GM21381 (cell line): ENCODE measurements at regions not wholly inside any gene's neighbourhood (a gene's known extent, or its start where the extent isn't known, plus 50 kb on each side); places are given as distances from the start of the nearest gene placed in this dataset.
A peak's percentile ranks its signal among the peaks of the same experiment; 100 is the strongest.
"Not testable (repeated sequence)": the region's sequence is repeated elsewhere in the genome, so short reads cannot be mapped to it uniquely, and the experiment has no call there.

Source experiments
- ATAC-seq: cut with Tn5 transposase; IDR thresholded peaks from one replicate; pipeline ENCODE4 v1.9.1; 2021; ENCODE audit warnings: mild to moderate bottlenecking, moderate library complexity; ENCODE audit not compliant: unreplicated experiment

- ATAC-seq = no peak
Observed at GRCh38 chr22:34804091-34804490, 261.9 kb upstream of the ISX start.

DNA sequence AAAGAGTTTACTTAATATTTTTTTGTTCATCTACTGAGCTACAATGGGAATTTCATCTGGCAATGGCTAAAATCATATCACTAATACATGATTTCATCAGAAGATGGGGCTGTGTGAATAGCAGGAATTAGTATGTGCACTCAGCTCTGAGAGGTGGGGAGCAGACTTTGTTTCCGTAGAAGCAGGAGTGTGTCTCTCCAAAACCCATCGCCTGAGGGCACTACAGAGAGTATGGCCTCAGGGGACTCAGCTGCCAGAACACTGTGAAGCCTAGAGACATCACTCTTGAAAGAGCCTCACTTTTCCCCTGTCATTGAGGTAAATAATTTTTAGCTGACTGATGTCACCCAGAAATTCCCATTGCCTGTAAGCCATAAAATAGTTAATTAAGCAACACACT is 261.4 kb upstream of the ISX start:
- no peak for ATAC-seq

DNA sequence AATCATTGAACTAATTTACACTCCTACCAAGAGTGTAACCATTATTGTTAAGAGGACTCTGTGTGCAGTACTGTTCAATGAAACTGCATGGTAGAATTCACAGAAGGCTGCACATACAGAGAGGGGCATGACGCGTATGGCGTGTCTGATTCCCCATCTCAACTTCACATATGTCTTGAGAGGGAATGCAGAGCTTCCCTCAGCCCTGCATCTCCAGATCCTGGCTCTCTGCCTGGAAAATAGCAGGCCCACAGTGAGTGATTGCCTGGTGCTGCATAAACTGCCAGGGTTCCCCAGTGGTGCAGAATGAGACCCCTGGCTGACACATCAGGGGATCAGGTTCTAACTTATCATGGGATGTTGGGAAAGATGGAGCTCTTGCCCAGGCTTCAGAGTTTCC is 260.2 kb upstream of the ISX start:
- ATAC-seq = no peak

- no peak for ATAC-seq
Observed at GRCh38 chr22:34808618-34809017, 257.3 kb upstream of the ISX start.

DNA sequence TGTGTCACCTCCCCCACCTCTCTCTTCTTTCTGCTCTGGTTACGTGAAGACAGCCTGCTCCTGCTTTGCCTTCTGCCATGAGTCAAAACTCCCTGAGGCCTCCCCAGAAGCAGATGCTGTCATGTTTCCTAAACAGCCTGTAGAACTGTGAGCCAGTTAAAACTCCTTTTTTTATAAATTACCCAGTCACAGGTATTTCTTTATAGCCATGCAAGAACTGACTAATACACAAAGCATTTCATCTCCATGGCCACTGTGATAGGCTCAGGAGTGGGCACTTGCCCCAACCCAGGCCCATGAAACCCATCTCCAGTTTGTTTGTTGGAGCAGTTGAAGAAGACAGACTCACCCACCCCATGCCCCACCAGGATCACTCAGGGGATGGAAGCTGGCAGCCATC is 253.3 kb upstream of the ISX start:
- no peak for ATAC-seq

DNA sequence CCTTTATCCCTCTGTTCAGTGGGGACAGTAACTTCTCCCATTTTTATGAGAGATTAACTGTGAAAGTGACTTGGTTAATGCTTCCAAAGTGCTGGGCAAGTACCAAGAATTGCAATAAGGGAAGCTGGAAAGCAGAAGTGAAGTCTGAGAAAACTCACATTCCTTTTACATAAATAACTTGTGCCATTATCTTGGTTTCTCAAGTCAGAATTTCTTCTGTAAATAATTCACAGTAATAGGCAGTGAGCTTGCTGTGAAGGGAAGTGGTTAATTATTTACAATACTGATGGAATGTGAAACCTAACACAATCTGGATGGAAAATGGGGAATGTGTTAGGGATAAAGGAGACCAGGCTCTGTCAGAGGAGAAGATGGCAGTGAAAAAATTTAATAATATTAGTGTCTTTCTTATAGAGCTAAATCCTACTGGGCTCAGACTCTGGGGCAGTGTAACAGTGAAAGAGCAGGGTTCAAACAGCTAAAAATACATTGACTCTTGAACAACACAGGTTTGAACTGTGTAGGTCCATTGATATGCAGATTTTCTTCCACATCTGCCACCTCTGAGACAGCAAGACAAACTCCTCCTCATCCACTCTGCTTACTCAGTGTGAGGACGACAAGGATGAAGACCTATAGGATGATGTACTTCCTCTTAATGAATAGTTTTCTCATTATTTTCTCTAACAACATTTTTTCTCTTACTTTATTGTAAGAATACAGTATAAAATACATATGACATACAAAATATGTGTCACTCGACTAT is 251.5 kb upstream of the ISX start:
- ATAC-seq = no peak

GRCh38 chr22:34829485-34829884 is 236.5 kb upstream of the ISX start:
- no peak for ATAC-seq

GRCh38 chr22:34834059-34834458 is 231.9 kb upstream of the ISX start:
- no peak for ATAC-seq

DNA sequence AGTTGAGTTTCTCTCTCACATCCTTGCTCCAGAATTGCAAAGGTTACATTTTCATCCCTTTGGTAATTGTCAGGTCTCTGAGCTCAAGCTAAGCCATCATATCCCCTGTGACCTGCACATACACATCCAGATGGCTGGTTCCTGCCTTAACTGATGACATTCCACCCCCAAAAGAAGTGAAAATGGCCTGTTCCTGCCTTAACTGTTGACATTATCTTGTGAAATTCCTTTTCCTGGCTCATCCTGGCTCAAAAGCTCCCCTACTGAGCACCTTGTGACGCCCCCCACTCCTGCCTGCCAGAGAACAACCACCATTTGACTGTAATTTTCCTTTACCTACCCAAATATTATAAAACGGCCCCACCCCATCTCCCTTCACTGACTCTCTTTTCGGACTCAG is 231.4 kb upstream of the ISX start:
- ATAC-seq = not testable (repeated sequence)

DNA sequence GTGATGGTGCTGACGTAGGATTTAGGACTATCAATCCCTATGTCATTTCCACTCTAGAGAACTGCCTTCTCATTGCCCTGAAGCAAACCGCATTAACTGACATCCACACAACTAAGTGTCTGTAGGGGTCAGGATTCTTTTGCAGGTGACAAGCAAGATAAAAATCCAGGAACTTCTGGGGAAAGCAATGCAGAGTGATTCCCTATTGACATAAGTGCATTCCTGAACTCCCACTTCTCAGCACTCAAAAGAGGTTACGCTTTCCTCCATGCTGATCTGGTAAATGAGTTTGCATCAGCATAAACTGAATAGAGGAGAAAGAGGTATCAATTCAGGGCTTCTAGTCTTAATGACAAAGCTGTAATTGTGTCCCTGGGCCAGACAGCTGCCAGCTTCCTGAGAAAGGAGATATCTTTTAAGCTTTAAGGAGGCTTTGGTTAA is 224.6 kb upstream of the ISX start:
- no peak for ATAC-seq

DNA sequence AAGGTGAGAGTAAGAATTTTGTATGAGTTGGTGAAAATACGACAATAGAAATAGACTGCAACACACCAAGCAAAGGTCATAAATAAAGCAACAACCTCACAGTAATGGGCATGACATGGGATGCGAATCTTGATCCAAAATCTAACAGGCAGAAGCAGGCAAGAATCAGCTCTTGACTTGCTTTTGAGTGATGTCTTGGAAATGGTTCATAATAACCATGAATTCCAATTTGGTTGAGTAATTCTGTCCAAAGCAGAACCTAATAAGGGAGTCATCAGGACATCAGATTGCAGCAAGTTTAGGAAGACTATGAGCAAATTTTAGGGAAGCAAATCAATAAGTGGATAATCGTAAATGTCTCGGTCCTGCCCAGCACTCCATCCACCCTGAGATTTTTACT is 224.0 kb upstream of the ISX start:
- ATAC-seq = no peak

DNA sequence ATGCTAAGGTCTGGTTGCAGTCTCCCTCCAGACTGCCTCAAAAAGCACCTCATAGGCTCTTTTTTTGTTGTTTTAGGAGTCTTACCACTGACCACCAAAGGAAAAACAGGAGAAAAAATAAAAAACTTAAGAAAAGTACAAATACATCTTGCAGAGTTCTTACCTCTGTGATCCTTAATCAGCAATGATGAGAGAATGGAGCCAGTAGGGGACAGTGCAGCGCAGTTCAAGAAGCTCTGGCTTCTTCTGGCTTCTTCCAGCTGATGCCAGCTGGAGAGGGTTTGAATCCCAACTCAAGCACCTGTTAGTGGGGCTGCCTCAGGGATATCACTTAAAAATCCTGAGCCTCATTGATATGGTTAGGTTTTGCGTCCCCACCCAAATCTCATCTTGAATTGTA is 223.3 kb upstream of the ISX start:
- ATAC-seq = no peak

- ATAC-seq = not testable (repeated sequence)
Observed at GRCh38 chr22:34843743-34844142, 222.2 kb upstream of the ISX start.

DNA sequence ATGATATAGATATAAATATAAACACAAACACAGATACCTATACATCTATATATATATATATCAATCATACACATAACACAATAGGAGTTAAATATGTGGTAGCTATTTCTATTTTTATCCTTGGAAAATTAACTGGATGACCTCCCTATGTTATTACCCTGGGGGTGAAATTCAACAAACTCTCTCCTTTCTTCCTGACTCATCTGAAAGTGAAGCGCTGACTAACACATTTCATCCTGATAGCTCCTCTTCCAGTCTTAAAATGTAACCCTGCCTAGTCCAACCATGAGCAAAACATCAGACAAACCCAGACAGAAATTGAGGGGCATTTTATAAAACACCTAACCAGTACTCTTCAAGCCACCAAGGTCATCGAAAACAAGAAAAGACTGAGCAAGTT is 220.6 kb upstream of the ISX start:
- no peak for ATAC-seq

GRCh38 chr22:34847072-34847471 is 218.9 kb upstream of the ISX start:
- ATAC-seq = peak; percentile 92

- ATAC-seq = no peak
Observed at GRCh38 chr22:34849965-34850364, 216.0 kb upstream of the ISX start.

GRCh38 chr22:34851918-34852662 is 213.9 kb upstream of the ISX start:
- ATAC-seq = no peak

GRCh38 chr22:34855471-34855870 is 210.5 kb upstream of the ISX start:
- ATAC-seq = no peak

- no peak for ATAC-seq
Observed at GRCh38 chr22:34858066-34858465, 207.9 kb upstream of the ISX start.

DNA sequence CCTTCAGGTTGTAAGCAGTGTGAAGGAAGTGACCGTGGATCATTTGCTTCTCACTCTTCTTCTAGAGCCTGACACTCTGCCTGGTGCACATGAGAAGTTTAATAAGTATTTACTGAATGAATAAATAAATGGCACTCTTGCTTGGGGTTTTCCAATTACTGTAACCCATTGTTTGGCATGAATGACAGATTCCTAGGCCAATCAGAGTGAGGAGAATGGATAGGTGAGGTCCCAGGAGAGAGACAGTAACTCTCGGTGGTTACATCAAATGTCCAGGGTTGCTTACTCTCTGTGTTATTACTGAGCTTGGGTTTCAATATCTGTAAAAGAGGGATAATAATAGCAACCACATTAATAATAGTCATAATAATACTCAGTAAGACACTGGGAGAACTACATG is 204.2 kb upstream of the ISX start:
- no peak for ATAC-seq

- no peak for ATAC-seq
Observed at GRCh38 chr22:34866081-34866480, 199.9 kb upstream of the ISX start.

DNA sequence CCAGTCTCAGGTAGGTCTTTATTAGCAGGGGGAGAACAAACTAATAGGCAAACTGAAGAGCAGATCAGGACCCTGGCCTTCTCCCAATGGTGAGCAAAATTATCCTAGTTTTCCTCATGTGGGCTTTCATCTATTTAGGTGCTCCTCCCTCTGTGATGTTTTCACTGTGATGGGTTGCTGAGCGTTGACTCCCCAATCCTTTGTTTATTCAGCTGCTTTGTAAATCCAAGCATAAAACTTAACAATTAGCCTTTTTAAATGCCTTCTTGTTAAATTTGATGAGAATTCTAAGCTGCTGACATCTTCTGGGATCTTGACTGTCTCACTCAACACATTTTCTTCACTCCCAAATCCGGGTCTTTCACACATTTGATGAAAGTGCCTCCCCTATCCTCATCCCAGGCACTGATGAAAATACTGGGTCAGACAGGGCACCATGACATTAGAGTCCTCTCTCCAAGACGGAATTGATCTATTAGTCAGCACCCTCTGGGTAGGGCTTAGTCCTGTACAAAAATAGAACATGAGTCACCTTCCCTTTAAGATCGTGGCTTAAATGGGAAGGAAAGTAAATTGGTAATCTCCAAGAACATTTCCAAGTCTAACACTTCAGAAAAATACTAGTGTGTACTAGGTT is 199.3 kb upstream of the ISX start:
- ATAC-seq = no peak
